Ectodermal cell (in vitro differentiated cells): ENCODE measurements at regions not wholly inside any gene's neighbourhood (a gene's known extent, or its start where the extent isn't known, plus 50 kb on each side); places are given as distances from the start of the nearest gene placed in this dataset.
"Not testable (repeated sequence)": the region's sequence is repeated elsewhere in the genome, so short reads cannot be mapped to it uniquely, and the experiment has no call there.

Experiments used
- H3K27ac ChIP-seq: 2 replicates; pipeline ENCODE4 v1.7.0; 2013; ENCODE audit warnings: mild to moderate bottlenecking, low read depth, low read length; ENCODE audit not compliant: insufficient read depth, poor library complexity, severe bottlenecking
- H3K27me3 ChIP-seq: 2 replicates; pipeline ENCODE4 v1.7.0; 2013; ENCODE audit warnings: mild to moderate bottlenecking, low read length; ENCODE audit not compliant: insufficient read depth, control insufficient read depth, poor library complexity, severe bottlenecking
- H3K36me3 ChIP-seq: one replicate; pipeline ENCODE4 v1.7.0; 2013; ENCODE audit warnings: low read length; ENCODE audit not compliant: control insufficient read depth, insufficient read depth
- H3K4me1 ChIP-seq: one replicate; pipeline ENCODE4 v1.7.0; 2013; ENCODE audit warnings: low read length; ENCODE audit not compliant: control insufficient read depth, insufficient read depth
- H3K4me3 ChIP-seq: 2 replicates; pipeline ENCODE4 v1.7.0; 2013; ENCODE audit warnings: low read depth, low read length, control low read depth; ENCODE audit not compliant: insufficient read depth
- H3K9me3 ChIP-seq: 2 replicates; pipeline ENCODE4 v1.7.0; 2013; ENCODE audit warnings: mild to moderate bottlenecking, low read length, moderate library complexity; ENCODE audit not compliant: control insufficient read depth
- WGBS, 2 experiments: methylation state at CpG; one replicate each; pipeline ENCODE4 v1.1.7; 2013; ENCODE audit warnings: missing lambda C conversion rate in 2 of 2; 5-methylcytosine and 5-hydroxymethylcytosine counted together

- 77% methylated on average over 1 of the region's 1 CpG; no CpG with 5 or more reads in 1 of the 2 experiments for WGBS, 2 experiments
- no peaks in the 10 kb centered on the region for H3K4me1 ChIP-seq
- H3K27ac ChIP-seq: no peak overlapping the region
- H3K9me3 ChIP-seq: no peaks in the 10 kb centered on the region
- H3K36me3 ChIP-seq: no peaks in the 10 kb centered on the region
- no peaks in the 10 kb centered on the region for H3K27me3 ChIP-seq
- no peak overlapping the region for H3K4me3 ChIP-seq
Measured at GRCh38 chr9:3746296-3747275, 220.8 kb upstream of the RFX3 start.

DNA sequence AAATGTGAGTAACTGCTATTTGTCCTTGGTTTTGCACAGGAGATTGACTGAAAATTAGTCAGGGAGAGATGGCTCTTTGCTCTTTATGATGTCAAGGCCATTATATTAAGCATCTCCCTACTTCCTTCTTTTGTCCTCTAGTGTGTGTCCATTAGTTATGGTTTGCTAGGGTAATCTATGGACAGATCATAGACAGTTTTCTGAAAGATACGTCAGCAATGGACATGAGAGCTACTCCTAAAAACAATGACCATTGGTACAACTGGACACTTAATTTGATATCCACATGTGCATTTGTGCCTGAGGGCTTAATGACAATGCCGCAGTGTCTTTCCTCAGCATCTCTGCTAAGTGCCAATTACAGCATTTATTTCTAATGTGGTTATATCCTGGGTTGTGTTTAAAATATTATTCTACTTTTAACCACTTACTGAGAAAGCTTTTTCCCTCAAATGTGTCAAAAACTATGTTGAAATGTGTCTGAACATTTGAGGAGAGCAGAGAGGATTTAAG is 218.2 kb upstream of the RFX3 start:
- no peak overlapping the region for H3K4me3 ChIP-seq
- WGBS, 2 experiments: 95 to 98% methylated on average over 2 of the region's 2 CpGs

GRCh38 chr9:3742586-3742985 is 216.8 kb upstream of the RFX3 start:
- 87 to 91% methylated on average over 3 of the region's 3 CpGs for WGBS, 2 experiments
- no peaks in the 10 kb centered on the region for H3K4me1 ChIP-seq
- no peaks in the 10 kb centered on the region for H3K27me3 ChIP-seq
- H3K9me3 ChIP-seq: no peaks in the 10 kb centered on the region
- no peaks in the 10 kb centered on the region for H3K36me3 ChIP-seq
- no peak overlapping the region for H3K27ac ChIP-seq
- no peak overlapping the region for H3K4me3 ChIP-seq

More for the DNA sequence above, 218.2 kb upstream of the RFX3 start:
- Histone ChIP-seq H3K4me1 (no peaks in the 10 kb centered on the region), H3K27ac (no peak overlapping the region), H3K9me3 (no peaks in the 10 kb centered on the region), H3K36me3 (no peaks in the 10 kb centered on the region), H3K27me3 (no peaks in the 10 kb centered on the region)

GRCh38 chr9:3741729-3742128 is 215.9 kb upstream of the RFX3 start:
- Histone ChIP-seq H3K27me3 (no peaks in the 10 kb centered on the region), H3K9me3 (no peaks in the 10 kb centered on the region), H3K27ac (no peak overlapping the region), H3K36me3 (no peaks in the 10 kb centered on the region), H3K4me3 (no peak overlapping the region), H3K4me1 (no peaks in the 10 kb centered on the region)
- 65 to 69% methylated on average over 3 of the region's 3 CpGs for WGBS, 2 experiments

DNA sequence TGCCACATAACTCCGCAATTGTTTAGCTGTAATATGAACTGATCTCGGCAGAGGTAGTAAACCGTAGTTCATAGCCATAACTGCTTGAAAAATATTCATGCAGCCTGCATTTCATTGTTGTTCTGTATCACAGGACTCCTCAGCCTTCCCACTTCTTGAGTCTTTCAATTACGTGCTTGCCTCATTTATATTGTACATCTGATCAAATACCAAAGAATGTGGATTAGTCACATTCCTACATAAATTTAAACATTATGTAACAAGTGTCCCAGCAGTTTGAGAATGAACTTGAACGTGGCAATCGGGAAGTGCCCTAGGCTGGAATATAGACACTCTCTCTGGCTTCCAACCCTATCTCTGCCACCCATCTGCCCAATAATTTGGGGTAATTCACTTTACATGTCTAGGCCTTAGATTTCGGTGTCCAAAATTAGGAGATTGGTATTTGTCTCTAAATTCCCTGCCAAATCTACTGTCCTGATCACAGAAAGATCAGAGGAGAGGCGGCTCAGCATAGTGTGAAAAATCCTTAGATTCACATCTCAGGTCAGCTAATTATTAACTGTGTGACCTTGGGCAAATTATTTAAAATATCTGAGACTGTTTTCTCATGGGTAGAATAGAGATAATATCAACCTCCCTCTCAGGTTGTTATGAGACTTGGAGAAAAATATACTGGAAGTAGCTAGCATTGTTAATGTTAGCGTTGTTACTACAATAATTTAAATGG is 215.1 kb upstream of the RFX3 start:
- Histone ChIP-seq H3K9me3 (no peaks in the 10 kb centered on the region), H3K4me1 (no peaks in the 10 kb centered on the region), H3K36me3 (no peaks in the 10 kb centered on the region), H3K27ac (no peak overlapping the region), H3K4me3 (no peak overlapping the region), H3K27me3 (no peaks in the 10 kb centered on the region)
- whole genome bisulfite sequencing, 2 experiments: 94 to 97% methylated on average over 8 of the region's 9 CpGs

DNA sequence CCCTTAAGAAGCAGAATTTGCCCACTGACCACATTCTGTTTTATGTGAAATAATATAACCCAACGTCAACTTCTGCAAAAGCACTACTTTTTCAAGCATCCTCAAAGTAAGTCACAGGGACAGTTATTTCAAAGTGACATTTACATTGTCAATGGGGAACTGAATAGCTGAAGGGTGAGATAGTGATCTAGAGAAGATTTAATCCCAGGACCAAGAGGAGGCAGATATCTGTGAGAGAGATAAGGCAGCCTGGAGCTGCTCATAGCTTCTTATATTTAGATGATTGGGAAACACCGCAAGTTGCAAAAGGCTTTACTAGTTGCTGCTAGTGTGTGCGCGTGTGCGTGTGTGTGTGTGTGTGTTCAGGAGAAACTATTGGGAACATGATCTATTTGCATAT is 210.4 kb upstream of the RFX3 start:
- H3K27ac ChIP-seq: no peak overlapping the region
- no peaks in the 10 kb centered on the region for H3K36me3 ChIP-seq
- H3K27me3 ChIP-seq: no peaks in the 10 kb centered on the region
- no peak overlapping the region for H3K4me3 ChIP-seq
- peaks cover 5% of the 10 kb centered on the region for H3K4me1 ChIP-seq
- WGBS, 2 experiments: 69 to 72% methylated on average over 5 of the region's 5 CpGs
- H3K9me3 ChIP-seq: no peaks in the 10 kb centered on the region

- peaks cover 5% of the 10 kb centered on the region for H3K4me1 ChIP-seq
- H3K27ac ChIP-seq: no peak overlapping the region
- no peaks in the 10 kb centered on the region for H3K27me3 ChIP-seq
- no peaks in the 10 kb centered on the region for H3K36me3 ChIP-seq
- no peaks in the 10 kb centered on the region for H3K9me3 ChIP-seq
- no peak overlapping the region for H3K4me3 ChIP-seq
- WGBS, 2 experiments: 79 to 100% methylated on average over 4 of the region's 4 CpGs
Measured at GRCh38 chr9:3735251-3735650, 209.4 kb upstream of the RFX3 start.

DNA sequence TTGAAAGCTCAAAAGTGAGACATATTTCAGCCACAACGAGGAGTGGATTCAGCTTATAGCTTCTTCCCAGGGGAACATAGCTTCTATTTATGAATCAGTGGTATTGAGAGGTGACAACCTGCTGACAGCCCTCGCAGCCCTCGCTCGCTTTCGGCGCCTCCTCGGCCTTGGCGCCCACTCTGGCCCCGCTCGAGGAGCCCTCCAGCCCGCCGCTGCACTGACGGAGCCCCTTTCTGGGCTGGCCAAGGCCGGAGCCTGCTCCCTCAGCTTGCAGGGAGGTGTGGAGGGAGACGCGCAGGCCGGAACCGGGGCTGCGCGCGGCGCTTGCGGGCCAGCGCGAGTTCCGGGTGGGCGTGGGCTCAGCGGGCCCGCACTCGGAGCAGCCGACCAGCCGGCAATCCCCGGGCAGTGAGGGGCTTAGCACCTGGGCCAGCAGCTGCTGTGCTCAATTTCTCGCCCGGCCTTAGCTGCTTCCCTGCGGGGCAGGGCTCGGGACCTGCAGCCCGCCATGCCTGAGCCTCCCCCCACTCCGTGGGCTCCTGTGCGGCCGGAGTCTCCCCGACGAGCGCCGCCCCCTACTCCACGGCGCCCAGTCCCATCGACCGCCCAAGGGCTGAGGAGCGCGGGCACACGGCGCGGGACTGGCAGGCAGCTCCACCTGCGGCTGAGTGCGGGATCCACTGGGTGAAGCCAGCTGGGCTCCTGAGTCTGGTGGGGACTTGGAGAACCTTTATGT is 207.9 kb upstream of the RFX3 start:
- not testable (repeated sequence) for H3K4me3 ChIP-seq, H3K36me3 ChIP-seq, H3K9me3 ChIP-seq, H3K27ac ChIP-seq, H3K4me1 ChIP-seq, H3K27me3 ChIP-seq
- WGBS, 2 experiments: 94 to 95% methylated on average over 56 of the region's 56 CpGs

GRCh38 chr9:3733039-3733408 is 207.2 kb upstream of the RFX3 start:
- H3K27me3 ChIP-seq: no peaks in the 10 kb centered on the region
- peaks cover 5% of the 10 kb centered on the region for H3K4me1 ChIP-seq
- H3K27ac ChIP-seq: peak overlapping the region; percentile 13
- H3K9me3 ChIP-seq: no peaks in the 10 kb centered on the region
- H3K4me3 ChIP-seq: no peak overlapping the region
- WGBS, 2 experiments: 71 to 76% methylated on average over 3 of the region's 3 CpGs
- H3K36me3 ChIP-seq: no peaks in the 10 kb centered on the region
